ENCODE measurements at regions not wholly inside any gene's neighbourhood (a gene's known extent, or its start where the extent isn't known, plus 50 kb on each side); places are given as distances from the start of the nearest gene placed in this dataset.

- no peak for DNase-seq
Observed at GRCh38 chr12:92340441-92341064, 194.9 kb upstream of the BTG1 start.

GRCh38 chr12:92340003-92340402, 194.4 kb upstream of the BTG1 start:
- no peak for DNase-seq

GRCh38 chr12:92339198-92339821, 193.7 kb upstream of the BTG1 start:
- no peak for DNase-seq

GRCh38 chr12:92338671-92339070, 193.0 kb upstream of the BTG1 start:
- DNase-seq, result no peak

DNA sequence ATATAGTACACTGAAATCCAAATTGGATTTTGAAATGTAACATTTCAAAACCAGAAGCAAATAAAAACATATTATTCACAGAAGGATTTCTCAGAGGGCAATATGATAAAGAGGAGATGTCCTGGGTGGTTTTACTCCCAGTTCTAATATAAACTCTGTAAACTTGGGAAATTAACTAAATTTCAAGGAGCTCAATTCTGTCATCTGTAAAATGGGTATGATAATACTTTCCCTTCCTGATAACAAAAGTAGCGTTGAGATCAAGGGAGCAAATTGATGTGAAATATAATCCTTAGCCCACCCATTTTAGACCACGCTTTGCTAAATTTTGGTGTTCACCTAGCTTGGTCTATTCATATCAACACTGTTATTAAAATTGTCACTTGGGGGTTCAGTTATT, 192.5 kb upstream of the BTG1 start:
- DNase-seq, result no peak

GRCh38 chr12:92337128-92337527, 191.5 kb upstream of the BTG1 start:
- no peak for DNase-seq

- DNase-seq, result no peak
Observed at GRCh38 chr12:92336641-92337040, 191.0 kb upstream of the BTG1 start.

DNA sequence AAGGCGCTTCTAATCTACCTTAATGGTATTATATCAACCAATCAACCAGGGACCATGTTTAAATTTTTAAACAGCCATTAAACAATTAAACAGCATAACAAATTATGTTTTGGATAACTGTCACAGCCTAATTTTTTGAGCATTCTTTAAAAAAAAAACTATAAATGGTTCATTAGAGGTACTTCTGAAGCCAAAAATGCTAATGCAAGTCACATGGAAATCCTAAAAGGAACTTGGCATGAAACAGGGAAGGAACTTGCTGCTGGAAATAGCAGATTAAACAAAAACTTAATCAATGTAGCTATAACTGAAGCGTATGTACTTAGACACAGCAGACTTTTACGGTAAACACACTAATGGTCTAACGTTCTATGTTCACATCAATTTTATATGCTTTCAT, 190.2 kb upstream of the BTG1 start:
- no peak for DNase-seq

DNA sequence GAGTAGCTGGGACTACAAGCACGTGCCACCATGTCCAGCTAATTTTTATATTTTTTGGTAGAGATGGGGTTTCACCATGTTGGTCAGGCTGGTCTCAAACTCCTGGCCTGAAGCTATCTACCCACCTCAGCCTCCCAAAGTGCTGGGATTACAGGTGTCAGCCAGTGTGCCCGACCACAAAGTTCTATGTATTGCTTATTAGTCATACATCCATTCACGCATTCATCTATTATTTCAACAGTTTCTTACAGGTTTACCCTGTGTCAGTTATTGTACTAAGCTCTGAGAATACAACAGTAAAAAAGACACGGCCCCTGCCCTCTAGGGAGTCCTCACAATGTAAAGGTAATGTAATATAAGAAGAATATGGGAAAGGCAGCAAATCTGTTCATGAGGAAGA, 188.9 kb upstream of the BTG1 start:
- no peak for DNase-seq

GRCh38 chr12:92332552-92332951, 186.9 kb upstream of the BTG1 start:
- DNase-seq, result no peak

DNA sequence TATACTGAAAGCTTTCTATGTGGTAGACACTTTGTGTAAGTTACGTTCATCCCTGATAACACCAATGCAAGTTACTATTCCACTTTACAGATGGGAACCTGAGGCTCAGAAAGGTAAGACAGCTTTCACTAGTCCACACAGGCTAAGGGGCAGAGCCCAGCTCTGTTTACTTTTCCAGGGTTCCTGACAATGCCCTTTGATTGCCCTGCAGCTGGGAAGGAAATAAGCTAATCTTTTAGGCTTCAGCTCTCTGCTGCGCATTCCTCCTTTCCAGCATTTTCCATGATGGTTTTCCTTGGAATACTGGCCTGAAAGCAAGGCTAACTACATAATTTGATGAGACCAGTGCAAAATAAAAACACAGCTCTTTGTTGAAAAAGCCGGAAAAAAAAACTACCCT, 185.7 kb upstream of the BTG1 start:
- no peak for DNase-seq

DNA sequence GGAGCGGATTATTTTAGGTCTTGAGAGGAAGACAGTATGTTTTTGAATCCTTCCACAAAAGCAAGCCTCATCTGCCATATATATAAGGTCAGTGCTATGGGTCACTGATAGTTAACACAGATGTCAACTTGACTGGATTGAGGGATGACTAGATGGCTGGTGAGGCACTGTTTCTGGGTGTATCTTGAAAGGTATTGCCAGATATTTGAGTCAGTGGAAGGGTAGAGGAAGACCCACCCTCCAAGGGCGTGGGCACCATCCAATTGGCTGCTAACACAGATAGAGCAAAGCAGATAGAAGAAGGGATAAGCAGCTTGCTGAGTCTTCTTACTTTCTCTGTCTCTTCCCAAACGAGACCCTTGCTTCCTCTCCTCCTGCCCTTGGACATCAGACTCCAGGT, 185.0 kb upstream of the BTG1 start:
- DNase-seq, result no peak

GRCh38 chr12:92326877-92327276, 181.2 kb upstream of the BTG1 start:
- no peak for DNase-seq

GRCh38 chr12:92324849-92325500, 179.3 kb upstream of the BTG1 start:
- no peak for DNase-seq

DNA sequence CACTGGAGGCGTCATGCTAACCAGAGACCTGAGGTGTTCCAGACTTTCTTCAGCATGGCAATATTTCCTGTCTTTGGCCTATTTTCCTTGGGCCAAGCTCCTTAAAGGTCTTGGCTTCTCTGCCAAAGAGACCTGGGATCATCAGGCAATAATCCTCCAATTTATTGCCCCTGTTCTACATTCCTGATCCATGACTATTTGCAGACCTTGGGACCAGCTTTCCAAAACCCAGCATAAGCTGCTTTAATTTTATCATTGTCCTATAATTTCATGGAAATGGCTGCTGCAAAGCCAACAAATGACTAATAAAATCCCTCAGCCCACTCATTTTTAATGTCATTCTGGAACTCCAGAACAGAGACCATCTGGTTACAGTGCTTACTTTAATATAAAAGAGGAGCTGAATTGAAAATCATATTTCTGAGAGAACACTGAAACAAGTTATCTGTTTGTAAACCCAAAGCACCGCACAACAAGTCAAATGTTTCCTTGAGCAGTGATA, 166.9 kb upstream of the BTG1 start:
- no peak for DNase-seq

DNA sequence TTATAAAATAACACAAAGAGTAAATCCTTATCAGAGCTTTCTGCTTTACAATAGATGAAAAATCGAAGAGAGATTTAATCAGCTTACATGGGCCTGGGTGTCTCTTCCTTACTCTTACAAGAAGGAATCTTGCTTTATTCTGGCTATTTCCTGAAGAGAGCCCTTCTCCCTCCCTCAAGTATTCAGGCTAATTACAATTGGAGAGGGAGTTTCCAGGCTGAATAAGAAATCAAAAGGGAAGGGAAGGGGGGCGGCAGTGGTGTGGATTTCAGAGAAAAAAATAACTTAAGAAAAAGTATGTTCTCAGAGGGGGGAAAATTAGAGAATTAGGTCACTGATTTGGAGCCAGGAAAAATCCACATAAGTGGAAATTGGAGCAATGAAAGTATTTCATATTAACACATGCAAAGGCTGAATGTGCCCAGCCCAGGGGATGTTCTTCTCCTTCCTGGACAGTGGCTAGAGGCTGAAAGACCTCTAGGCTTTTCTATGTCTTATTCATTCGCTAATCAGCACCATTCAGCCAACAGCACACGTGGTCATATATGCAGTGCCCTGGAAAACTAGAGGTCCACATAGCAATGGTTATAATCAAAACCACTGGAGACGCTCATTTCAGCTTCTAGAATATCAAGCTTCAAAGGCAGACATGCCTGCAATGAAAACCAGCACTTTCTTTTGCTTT, 158.9 kb upstream of the BTG1 start:
- DNase-seq, result no peak

DNA sequence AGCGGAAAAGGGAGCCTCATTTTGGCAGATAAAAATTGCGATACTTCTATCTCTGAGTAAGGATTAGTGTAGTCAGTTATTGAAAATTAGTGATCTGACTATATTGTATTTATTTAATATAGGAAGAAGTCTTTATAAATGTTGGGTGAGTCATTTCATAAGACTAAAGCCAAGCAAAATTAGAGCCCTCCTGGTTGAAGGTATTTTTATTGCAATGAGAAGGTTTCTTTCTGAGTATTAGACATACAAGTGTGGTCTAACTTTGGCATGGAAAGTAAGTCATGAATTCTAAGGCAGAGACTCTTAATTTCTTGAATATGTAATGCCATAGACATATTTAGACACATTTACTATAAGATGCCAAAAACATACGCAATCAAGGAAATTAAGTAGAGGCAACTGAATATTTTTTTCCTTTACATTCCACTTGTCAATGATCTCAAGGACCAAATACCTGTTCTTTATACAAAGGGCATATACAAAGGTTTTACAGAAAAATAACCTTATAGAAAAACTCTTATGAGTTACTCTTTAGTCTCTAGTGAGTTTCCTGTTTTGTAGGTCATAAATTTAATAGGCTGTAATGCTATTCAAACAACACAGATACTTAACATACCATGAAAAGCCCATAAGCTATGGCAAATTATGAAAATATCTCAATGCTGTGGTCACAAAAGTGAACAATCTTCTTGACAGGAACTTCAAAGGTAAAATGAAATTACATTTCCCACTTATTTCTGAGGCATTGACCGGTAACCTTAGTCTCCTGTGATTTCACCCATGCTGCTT, 156.6 kb upstream of the BTG1 start:
- DNase-seq, result no peak

DNA sequence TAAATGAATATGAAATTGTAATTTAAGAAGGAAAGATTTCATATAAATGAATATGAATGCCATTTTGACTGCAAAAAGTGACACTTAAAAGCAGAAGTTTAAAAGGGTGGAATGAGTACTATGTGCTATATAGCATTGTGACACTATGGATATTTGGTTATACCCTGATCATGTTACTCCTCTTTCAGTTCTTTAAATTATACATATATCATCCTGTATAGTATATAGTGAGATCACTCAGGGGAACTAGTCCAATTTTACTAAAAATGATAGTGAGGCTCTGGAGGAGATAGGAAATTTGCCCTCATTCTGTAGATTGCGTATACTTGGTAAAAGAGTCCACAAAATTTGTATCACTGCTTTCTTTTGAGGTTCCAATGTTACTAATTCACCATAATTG, 155.7 kb upstream of the BTG1 start:
- DNase-seq, result no peak

DNA sequence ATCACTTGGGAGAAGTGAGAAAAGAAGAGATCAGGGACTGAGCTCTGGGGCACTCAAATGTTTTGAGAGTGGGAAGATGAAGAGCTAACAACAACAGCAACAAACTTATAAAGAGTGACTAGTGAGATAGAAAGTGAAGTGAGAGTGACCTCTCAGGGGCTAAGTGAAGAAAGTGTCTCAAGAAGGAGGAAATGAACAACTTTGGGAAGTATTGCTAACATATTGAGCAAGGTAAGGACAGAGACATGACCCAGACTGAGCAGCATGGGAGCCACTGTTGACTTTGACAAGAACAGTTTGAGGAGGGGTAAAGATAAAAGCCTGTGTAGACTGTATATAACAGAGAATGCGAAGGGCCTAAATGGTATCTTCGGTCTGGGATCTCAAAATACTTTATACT, 155.1 kb upstream of the BTG1 start:
- DNase-seq, result no peak

DNA sequence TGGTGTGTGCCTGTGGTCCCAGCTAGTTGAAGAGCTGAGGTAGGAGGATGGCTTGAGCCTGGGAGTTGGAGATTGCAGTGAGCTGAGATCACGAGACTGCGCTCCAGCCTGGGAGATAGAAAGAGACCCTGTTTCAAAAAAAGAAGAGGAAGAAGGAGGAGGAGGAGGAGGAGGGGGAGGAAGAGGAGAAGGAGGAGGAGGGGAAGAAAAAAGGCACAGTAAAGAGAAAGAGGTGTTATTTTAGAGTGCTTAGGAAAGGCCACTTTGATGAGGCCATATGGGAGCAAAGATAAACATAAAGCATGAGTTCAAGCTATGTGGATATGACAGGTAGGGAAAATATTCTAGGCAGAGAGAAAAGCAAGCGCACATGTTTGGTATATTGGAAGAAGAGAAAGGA, 154.1 kb upstream of the BTG1 start:
- DNase-seq, result no peak

DNA sequence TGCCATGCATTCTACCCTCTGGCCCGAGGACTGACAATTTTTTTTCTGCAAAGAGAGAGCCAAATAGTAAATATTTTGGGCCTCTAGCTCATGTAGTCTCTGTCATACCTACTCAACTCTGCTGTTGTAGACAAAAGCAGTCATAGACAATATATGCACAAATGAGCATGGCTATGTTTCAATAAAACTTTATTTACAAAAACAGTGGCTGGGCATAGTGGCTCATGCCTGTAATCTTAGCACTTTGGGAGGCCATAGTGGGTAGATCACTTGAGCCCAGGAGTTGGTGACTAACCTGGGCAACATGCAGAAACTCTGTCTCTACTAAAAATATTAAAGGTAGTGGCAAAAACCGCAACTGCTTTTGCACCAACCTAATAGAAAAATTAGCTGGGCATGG, 153.7 kb upstream of the BTG1 start:
- DNase-seq, result no peak

GRCh38 chr12:92297932-92298696, 152.5 kb upstream of the BTG1 start:
- no peak for DNase-seq
